RPMI8226 (cell line): ENCODE measurements at regions not wholly inside any gene's neighbourhood (a gene's known extent, or its start where the extent isn't known, plus 50 kb on each side); places are given as distances from the start of the nearest gene placed in this dataset.

Experiments
- DNase-seq: peaks from one replicate; pipeline ENCODE4 v3.0.0-alpha.2; 2015

- DNase-seq = peak; percentile 18
Measured at GRCh38 chr16:49127103-49127502, 154.5 kb downstream of the CBLN1 start.

GRCh38 chr16:49121636-49122035 is 160.0 kb downstream of the CBLN1 start:
- DNase-seq = no peak

GRCh38 chr16:49120631-49121030 is 161.0 kb downstream of the CBLN1 start:
- DNase-seq = no peak

- no peak for DNase-seq
Measured at GRCh38 chr16:49116873-49117272, 164.8 kb downstream of the CBLN1 start.

- no peak for DNase-seq
Measured at GRCh38 chr16:49115956-49116355, 165.7 kb downstream of the CBLN1 start.

- no peak for DNase-seq
Measured at GRCh38 chr16:49112754-49113153, 168.9 kb downstream of the CBLN1 start.

- no peak for DNase-seq
Measured at GRCh38 chr16:49111351-49111750, 170.3 kb downstream of the CBLN1 start.

- DNase-seq = no peak
Measured at GRCh38 chr16:49108611-49109010, 173.0 kb downstream of the CBLN1 start.

- no peak for DNase-seq
Measured at GRCh38 chr16:49103298-49103697, 178.3 kb downstream of the CBLN1 start.

DNA sequence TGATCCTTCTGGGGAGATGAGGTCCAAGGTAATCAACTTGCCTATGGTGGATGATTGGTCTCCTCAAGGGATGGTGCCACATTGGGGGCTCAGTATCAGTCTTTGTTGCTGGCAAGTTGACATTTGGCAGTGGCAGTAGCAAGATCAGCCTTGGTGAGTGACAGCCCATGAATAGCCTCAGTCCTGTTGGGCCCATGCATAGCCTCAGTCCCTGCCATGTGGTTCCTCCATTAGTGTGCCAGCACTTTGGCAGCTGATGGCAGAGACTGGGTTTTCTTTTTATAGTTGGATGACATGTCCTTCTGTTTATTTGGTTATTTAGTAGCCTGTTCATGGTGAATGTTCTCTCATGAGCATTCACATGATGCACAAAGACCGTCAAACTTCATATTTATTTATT is 179.6 kb downstream of the CBLN1 start:
- DNase-seq = no peak

GRCh38 chr16:49100366-49100765 is 181.3 kb downstream of the CBLN1 start:
- no peak for DNase-seq

DNA sequence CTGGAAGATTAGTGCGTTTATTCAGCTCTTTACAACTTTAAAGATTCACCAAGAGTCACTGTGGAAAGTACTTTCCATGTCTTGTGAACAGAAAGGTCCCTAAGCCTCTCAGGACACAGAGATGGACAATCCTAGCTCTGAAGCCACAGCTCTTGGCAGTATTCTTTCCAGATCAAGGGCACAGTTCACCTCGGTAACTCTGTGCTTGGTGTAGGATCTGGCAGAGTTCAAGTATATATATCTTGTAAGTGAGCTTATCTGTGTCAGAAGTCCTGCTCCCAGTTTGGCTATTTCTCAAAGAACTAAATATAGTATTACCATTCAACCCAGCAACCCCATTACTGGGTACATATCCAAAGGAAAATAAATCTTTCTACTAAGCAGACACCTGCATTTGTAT is 183.7 kb downstream of the CBLN1 start:
- DNase-seq = no peak

DNA sequence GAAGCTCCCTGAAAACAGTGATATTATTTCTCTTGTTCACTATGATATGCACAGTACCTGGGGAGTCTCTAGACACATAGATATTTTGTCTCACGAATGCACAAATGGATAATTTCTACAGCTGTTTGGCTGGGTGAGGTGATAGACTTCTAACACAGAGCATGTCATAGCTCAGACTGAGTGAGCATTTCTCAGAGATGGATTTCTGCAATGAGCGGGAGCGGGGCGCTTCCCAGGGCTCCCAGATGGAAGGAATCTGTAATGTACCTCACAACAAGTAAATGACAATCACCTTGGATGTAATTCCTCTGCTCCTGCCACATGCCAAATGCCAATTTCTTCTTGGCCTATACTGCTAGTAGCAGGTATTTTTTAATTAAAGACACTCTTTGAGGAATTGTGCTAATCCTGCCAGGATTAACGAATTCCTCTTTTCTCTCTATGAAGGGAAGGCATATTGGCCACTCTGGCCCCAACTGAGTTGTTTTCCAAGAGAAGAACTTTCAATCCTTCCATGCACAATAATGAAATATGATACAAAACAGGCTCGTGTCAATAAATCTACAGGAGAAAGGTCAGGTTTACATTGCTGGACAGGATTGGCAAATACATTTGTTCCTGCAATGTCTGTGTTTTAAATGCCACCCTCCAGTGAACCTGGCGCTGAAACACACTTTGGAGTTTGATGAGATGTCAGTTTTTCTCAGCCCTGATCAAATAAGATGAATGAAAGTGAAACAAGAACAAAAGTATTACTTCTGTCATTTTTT is 185.3 kb downstream of the CBLN1 start:
- no peak for DNase-seq

GRCh38 chr16:49095539-49095938 is 186.1 kb downstream of the CBLN1 start:
- DNase-seq = no peak

DNA sequence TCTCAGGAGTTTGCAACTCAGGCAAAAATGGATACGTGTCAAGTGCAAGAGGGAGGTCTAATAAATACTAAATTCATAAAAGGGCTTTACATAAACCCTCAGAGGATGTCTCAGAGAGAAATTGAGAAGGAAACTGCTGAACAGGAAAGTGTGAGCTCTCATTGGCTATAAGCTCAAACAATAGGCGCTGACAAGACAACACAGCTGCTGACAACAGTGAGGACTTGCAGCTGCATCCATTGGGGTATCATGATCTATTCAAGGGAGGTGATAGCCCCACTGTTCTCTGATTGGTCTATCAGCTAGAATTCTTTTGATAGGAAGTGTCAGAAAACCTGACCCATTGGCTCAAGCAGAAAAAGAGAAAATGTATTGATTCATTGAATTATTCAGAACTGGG is 187.2 kb downstream of the CBLN1 start:
- DNase-seq = no peak

- DNase-seq = no peak
Measured at GRCh38 chr16:49093939-49094338, 187.7 kb downstream of the CBLN1 start.

DNA sequence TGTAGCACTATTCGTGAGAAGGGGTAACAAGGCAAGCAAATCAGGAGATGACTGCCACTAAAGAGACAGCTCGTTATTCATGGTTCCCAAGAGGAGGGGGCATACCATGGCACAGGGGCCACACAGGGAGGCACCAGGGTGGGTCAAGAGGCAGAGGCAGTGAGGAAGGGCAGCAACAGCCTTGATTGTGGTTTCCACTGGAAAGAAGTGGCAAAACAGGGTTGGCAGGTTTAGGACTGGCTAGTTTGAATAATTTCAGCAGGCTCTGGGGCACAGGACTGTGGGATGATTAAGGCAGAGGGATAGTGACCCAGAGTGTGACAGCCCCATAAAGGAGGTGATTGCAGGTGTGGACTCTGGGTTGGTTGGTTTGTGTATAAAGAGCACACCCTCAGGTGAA is 188.9 kb downstream of the CBLN1 start:
- no peak for DNase-seq

- no peak for DNase-seq
Measured at GRCh38 chr16:49089533-49089932, 192.1 kb downstream of the CBLN1 start.

DNA sequence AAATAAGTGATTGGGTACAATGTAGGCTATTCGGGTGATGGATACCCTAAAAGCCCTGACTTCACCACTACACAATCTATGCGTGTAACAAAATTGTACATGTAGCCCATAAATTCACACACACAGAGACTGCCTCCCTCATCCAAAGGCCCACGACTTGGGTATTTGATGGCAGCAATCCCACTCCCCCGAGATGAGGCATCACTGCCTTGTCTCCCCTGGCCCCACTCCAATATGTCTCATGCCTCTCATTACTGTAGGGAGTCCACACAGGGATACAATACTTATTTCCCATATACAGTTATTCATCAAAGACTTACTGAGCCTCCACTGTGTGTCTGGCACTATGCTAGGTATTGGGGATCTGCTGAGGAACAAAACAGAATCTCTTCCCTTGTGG is 192.6 kb downstream of the CBLN1 start:
- no peak for DNase-seq

- DNase-seq = no peak
Measured at GRCh38 chr16:49085686-49086085, 196.0 kb downstream of the CBLN1 start.

GRCh38 chr16:49084628-49085390 is 196.8 kb downstream of the CBLN1 start:
- DNase-seq = no peak

- DNase-seq = no peak
Measured at GRCh38 chr16:49081554-49081953, 200.1 kb downstream of the CBLN1 start.

DNA sequence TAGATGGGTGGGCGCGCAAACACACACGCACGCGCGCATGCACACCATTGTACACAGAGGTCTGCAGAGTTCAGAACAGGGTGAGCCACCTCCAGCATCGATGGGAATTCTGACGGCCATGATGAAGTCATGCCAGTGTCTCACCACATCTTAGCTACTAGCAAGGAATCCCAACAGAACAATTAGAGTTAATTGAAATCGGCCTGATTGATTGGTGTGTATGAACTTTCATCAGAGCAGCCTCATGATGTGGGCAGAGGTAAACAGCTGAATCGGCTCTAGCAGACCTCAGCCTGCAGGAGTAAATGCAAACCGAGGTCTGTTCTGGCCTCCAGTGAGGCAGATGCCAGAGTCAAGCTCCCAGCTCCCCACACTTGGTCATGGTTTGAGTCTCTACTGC is 200.6 kb downstream of the CBLN1 start:
- DNase-seq = no peak

- DNase-seq = no peak
Measured at GRCh38 chr16:49078571-49078970, 203.1 kb downstream of the CBLN1 start.

- DNase-seq = no peak
Measured at GRCh38 chr16:49078104-49078503, 203.5 kb downstream of the CBLN1 start.
